Endothelial cell of umbilical vein (primary cell): ENCODE measurements at regions not wholly inside any gene's neighbourhood (a gene's known extent, or its start where the extent isn't known, plus 50 kb on each side); places are given as distances from the start of the nearest gene placed in this dataset.

Experiments used
- BruUV-seq: library from RNA; stranded (reverse); fragments of 400-500 nt; replicated peaks from 2 replicates; lab custom pipeline; 2021; lab: Mats Ljungman, UMichigan
- CTCF ChIA-PET: fragments of 300-600, 350-600 bp; sonication (Branson Sonifier 250); formaldehyde crosslinking; loops from one replicate; lab custom pipeline; 2021; ENCODE audit warnings: antibody characterized with exemption, inconsistent platforms; lab: Charles Lee
- POLR2A ChIA-PET: fragments of 300-600, 350-600 bp; sonication (Branson Sonifier 250); formaldehyde crosslinking; loops from one replicate; lab custom pipeline; 2021; ENCODE audit warnings: antibody characterized with exemption, inconsistent platforms; lab: Charles Lee
- DNase-seq: peaks from one replicate; pipeline ENCODE4 v3.0.0-alpha.2; 2011; ENCODE audit warnings: low read depth, low spot score
- FAIRE-seq: peaks from 2 replicates; lab custom pipeline; 2011; peaks lifted over from hg19 to GRCh38; lab: Jason Lieb, UNC
- H2AFZ ChIP-seq: 2 replicates; pipeline ENCODE4 v1.6.0; 2012; ENCODE audit warnings: low read depth, low read length, control low read depth, inconsistent platforms
- H3K27ac ChIP-seq: 2 replicates; pipeline ENCODE4 v1.5.1; 2011; ENCODE audit warnings: low read depth, mild to moderate bottlenecking, control low read depth, low read length, moderate library complexity; ENCODE audit not compliant: insufficient read depth
- H3K27me3 ChIP-seq, 2 experiments: 2 replicates each; pipeline versions ENCODE4 v1.6.0 to v1.6.1; 2011; ENCODE audit warnings: low read length in 2 of 2, mixed read lengths in 1 of 2; ENCODE audit not compliant: control insufficient read depth in 2 of 2, insufficient read depth in 2 of 2
- H3K36me3 ChIP-seq, 2 experiments: 2 replicates in 1 of 2; 3 replicates in 1 of 2; pipeline ENCODE4 v1.5.1; 2011; ENCODE audit warnings: low read length in 2 of 2, mild to moderate bottlenecking in 1 of 2, moderate library complexity in 1 of 2; ENCODE audit not compliant: control insufficient read depth in 2 of 2, insufficient read depth in 2 of 2; ENCODE audit errors: extremely low read depth in 1 of 2
- H3K4me1 ChIP-seq: 3 replicates; pipeline ENCODE4 v1.5.1; 2011; ENCODE audit warnings: mild to moderate bottlenecking, low read length; ENCODE audit not compliant: control insufficient read depth, insufficient read depth; ENCODE audit errors: extremely low read depth
- H3K4me2 ChIP-seq: 2 replicates; pipeline ENCODE4 v1.6.1; 2011; ENCODE audit warnings: low read length, control low read depth, mixed read lengths; ENCODE audit not compliant: insufficient read depth
- H3K4me3 ChIP-seq, 3 experiments: fragments of 200-600 bp in 1 of 3; sonication (generic), shearing (Covaris generic) in 1 of 3; replicated peaks in 1 of 3; 2 replicates each; pipeline ENCODE4 v1.5.1; 2011 to 2016; ENCODE audit warnings: control low read depth in 3 of 3, low read length in 3 of 3, mild to moderate bottlenecking in 2 of 3, inconsistent platforms in 1 of 3, low read depth in 1 of 3, moderate library complexity in 1 of 3; ENCODE audit not compliant: insufficient read depth in 1 of 3
- H3K79me2 ChIP-seq: 2 replicates; pipeline ENCODE4 v1.6.0; 2012; ENCODE audit warnings: low read length, inconsistent platforms; ENCODE audit not compliant: control insufficient read depth, insufficient read depth
- H3K9ac ChIP-seq: replicated peaks from 2 replicates; pipeline ENCODE3; 2011; ENCODE audit warnings: low read length, control low read depth; ENCODE audit not compliant: insufficient read depth; ENCODE audit errors: extremely low read depth
- H3K9me1 ChIP-seq: replicated peaks from 3 replicates; pipeline ENCODE4 v1.6.0; 2011; ENCODE audit warnings: mild to moderate bottlenecking, low read length; ENCODE audit not compliant: control insufficient read depth, insufficient read depth; ENCODE audit errors: extremely low read depth
- H3K9me3 ChIP-seq: replicated peaks from 2 replicates; pipeline ENCODE4 v1.5.1; 2012; ENCODE audit warnings: low read length, inconsistent platforms; ENCODE audit not compliant: control insufficient read depth, insufficient read depth
- H4K20me1 ChIP-seq: replicated peaks from 2 replicates; pipeline ENCODE3; 2011; ENCODE audit warnings: mild to moderate bottlenecking, low read length; ENCODE audit not compliant: control insufficient read depth, insufficient read depth; ENCODE audit errors: extremely low read depth
- EZH2 ChIP-seq: IDR thresholded peaks from 2 replicates; pipeline ENCODE4 v1.6.1; 2012; ENCODE audit warnings: borderline replicate concordance, low read depth, mild to moderate bottlenecking, moderate library complexity, low read length, inconsistent platforms; ENCODE audit not compliant: severe bottlenecking
- FOS ChIP-seq: IDR thresholded peaks from 2 replicates; pipeline ENCODE4 v1.6.1; 2011; ENCODE audit warnings: mild to moderate bottlenecking, low read length, moderate library complexity, borderline replicate concordance; ENCODE audit not compliant: insufficient read depth
- GATA2 ChIP-seq: IDR thresholded peaks from 2 replicates; pipeline ENCODE4 v1.7.0; 2011; ENCODE audit warnings: low read depth, mild to moderate bottlenecking, moderate library complexity, mixed read lengths, low read length; ENCODE audit not compliant: insufficient read length, insufficient read depth
- JUN ChIP-seq: IDR thresholded peaks from 2 replicates; pipeline ENCODE4 v1.6.1; 2011; ENCODE audit warnings: borderline replicate concordance, low read depth; ENCODE audit not compliant: insufficient read length, insufficient read depth
- MYC ChIP-seq: IDR thresholded peaks from one replicate; pipeline ENCODE4 v1.6.1; 2011; ENCODE audit warnings: mild to moderate bottlenecking, low read depth, low read length
- POLR2A ChIP-seq: IDR thresholded peaks from 2 replicates; pipeline ENCODE4 v1.6.1; 2012; ENCODE audit warnings: low read depth, mild to moderate bottlenecking, control low read depth, low read length
- POLR2AphosphoS5 ChIP-seq: IDR thresholded peaks from 2 replicates; pipeline ENCODE4 v1.6.1; 2012; ENCODE audit warnings: low read depth, mild to moderate bottlenecking, control low read depth, low read length, moderate library complexity; ENCODE audit not compliant: insufficient read depth
- dilution Hi-C: fragments of 300-500 bp; cut with MboI; formaldehyde crosslinking; loops from one replicate; pipeline ENCODE4 v1.15.0; 2019; ENCODE audit warnings: low sequenced_read_pairs; ENCODE audit not compliant: extremely low pct_ligation_motif_present
- intact Hi-C: fragments of 100-400 bp; cut with micrococcal nuclease; formaldehyde crosslinking; loops from one replicate; pipeline ENCODE4 v1.10.0; 2022
- TF ChIP-seq, protein P1 (sequence below), 2 donors: IDR thresholded peaks; 1 replicate in 1 of 2; 2 replicates in 1 of 2; pipeline ENCODE4 v1.5.1; 2011; ENCODE audit warnings: low read length in 2 of 2, mild to moderate bottlenecking in 2 of 2, moderate library complexity in 2 of 2, control low read depth in 1 of 2, inconsistent platforms in 1 of 2, low read depth in 1 of 2; ENCODE audit not compliant: insufficient read depth in 1 of 2; ENCODE audit errors: extremely low read depth in 1 of 2
- TF ChIP-seq, protein P2 (sequence below): IDR thresholded peaks from 2 replicates; pipeline ENCODE4 v1.6.1; 2011; ENCODE audit not compliant: insufficient read depth, insufficient read length

DNA sequence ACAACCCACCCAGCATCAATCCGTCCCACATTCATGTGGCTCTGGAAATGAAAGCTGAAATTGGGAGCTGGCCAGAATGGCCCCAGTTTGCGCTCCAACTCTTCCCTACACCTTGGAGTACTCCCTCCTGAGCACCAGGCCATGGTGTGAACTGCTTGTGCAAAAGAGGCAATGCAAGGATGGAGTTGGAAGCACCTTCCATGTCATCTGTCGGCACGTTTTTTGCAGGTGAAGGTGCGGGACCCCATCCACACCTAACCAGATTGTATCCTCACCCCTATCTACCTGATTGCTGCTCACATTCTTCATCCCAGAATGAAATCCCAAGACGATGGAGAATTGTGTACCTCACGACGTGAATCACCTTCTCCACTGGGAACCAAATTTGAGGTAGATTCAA is 136.6 kb upstream of the WSB1 start:
- Histone ChIP-seq H3K9me3 (no peaks in the 10 kb centered on the region), H3K79me2 (no peaks in the 10 kb centered on the region), H3K4me1 (no peaks in the 10 kb centered on the region), H3K9ac (no peak overlapping the region), H3K27me3 (no peaks in the 10 kb centered on the region), H3K27ac (no peak overlapping the region), H3K9me1 (no peaks in the 10 kb centered on the region), H2AFZ (no peak overlapping the region), H3K4me3 (no peak overlapping the region), H3K36me3 (no peaks in the 10 kb centered on the region), H4K20me1 (no peaks in the 10 kb centered on the region), H3K4me2 (no peak overlapping the region)
- dilution Hi-C loops: no loop called here
- DNase-seq (no peak), FAIRE-seq (no peak)
- POLR2A ChIA-PET: no interaction called here
- CTCF ChIA-PET: no interaction called here
- intact Hi-C loops: no loop called here
- no TSS peak for BruUV-seq
- TF ChIP-seq EZH2 (no peak), MYC (no peak), GATA2 (no peak), FOS (no peak), POLR2A (no peak), POLR2AphosphoS5 (no peak), JUN (no peak)
- TF ChIP-seq, protein P1, sequence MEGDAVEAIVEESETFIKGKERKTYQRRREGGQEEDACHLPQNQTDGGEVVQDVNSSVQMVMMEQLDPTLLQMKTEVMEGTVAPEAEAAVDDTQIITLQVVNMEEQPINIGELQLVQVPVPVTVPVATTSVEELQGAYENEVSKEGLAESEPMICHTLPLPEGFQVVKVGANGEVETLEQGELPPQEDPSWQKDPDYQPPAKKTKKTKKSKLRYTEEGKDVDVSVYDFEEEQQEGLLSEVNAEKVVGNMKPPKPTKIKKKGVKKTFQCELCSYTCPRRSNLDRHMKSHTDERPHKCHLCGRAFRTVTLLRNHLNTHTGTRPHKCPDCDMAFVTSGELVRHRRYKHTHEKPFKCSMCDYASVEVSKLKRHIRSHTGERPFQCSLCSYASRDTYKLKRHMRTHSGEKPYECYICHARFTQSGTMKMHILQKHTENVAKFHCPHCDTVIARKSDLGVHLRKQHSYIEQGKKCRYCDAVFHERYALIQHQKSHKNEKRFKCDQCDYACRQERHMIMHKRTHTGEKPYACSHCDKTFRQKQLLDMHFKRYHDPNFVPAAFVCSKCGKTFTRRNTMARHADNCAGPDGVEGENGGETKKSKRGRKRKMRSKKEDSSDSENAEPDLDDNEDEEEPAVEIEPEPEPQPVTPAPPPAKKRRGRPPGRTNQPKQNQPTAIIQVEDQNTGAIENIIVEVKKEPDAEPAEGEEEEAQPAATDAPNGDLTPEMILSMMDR (IDR thresholded peaks at IDR 0.05; ENCODE audit: extremely low read depth in 1 of 2, insufficient read depth in 1 of 2, low read depth in 1 of 2, low read length in 2 of 2): no peak
- TF ChIP-seq, protein P2, sequence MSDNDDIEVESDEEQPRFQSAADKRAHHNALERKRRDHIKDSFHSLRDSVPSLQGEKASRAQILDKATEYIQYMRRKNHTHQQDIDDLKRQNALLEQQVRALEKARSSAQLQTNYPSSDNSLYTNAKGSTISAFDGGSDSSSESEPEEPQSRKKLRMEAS: no peak
